B cell (primary cell): ENCODE measurements at regions not wholly inside any gene's neighbourhood (a gene's known extent, or its start where the extent isn't known, plus 50 kb on each side); places are given as distances from the start of the nearest gene placed in this dataset.

Source experiments
- EZH2 ChIP-seq: IDR thresholded peaks from 2 replicates; pipeline ENCODE4 v1.6.1; 2012; ENCODE audit warnings: borderline replicate concordance, low read depth, mild to moderate bottlenecking, moderate library complexity, low read length; ENCODE audit not compliant: insufficient read depth, poor library complexity, severe bottlenecking
- TF ChIP-seq, protein P1 (sequence below): fragments of 200-600 bp; IDR thresholded peaks from one replicate; pipeline ENCODE4 v1.8.0; 2022; ENCODE audit warnings: antibody characterized with exemption, mild to moderate bottlenecking

DNA sequence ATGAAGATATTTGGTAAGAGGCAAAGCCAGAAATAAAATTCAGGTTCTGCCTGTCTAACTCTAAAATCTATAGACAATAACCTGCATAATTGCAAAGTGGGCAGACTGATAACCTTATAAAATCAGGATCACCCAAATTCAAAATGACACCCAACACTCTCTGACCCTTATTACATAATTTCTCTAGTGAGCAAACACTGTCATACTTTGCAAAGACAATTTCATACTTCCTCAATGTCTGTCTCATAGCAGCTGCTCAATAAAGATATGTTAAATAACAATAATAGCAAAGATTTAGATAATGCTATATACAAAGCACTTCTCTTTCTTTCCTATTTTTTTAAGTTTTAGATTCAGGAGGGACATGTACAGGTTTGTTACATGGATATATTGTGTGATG, 118.5 kb downstream of the UCHL5 start:
- TF ChIP-seq, protein P1, sequence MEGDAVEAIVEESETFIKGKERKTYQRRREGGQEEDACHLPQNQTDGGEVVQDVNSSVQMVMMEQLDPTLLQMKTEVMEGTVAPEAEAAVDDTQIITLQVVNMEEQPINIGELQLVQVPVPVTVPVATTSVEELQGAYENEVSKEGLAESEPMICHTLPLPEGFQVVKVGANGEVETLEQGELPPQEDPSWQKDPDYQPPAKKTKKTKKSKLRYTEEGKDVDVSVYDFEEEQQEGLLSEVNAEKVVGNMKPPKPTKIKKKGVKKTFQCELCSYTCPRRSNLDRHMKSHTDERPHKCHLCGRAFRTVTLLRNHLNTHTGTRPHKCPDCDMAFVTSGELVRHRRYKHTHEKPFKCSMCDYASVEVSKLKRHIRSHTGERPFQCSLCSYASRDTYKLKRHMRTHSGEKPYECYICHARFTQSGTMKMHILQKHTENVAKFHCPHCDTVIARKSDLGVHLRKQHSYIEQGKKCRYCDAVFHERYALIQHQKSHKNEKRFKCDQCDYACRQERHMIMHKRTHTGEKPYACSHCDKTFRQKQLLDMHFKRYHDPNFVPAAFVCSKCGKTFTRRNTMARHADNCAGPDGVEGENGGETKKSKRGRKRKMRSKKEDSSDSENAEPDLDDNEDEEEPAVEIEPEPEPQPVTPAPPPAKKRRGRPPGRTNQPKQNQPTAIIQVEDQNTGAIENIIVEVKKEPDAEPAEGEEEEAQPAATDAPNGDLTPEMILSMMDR = no peak
- no peak for TF ChIP-seq EZH2
